OCI-LY1 (cell line): ENCODE measurements at regions not wholly inside any gene's neighbourhood (a gene's known extent, or its start where the extent isn't known, plus 50 kb on each side); places are given as distances from the start of the nearest gene placed in this dataset.

Experiments used
- H2AFZ ChIP-seq: fragments of 200-600 bp; sonication (generic), shearing (Covaris generic); 2 replicates; pipeline ENCODE4 v1.6.0; 2014; ENCODE audit warnings: antibody characterized with exemption, mild to moderate bottlenecking, low read length
- H3F3A ChIP-seq: fragments of 200-600 bp; sonication (generic), shearing (Covaris generic); 2 replicates; pipeline ENCODE4 v1.6.0; 2014; ENCODE audit warnings: mild to moderate bottlenecking, antibody characterized with exemption, low read length, moderate library complexity; ENCODE audit not compliant: insufficient read depth
- H3K27ac ChIP-seq: fragments of 200-600 bp; sonication (generic); 2 replicates; pipeline ENCODE4 v1.5.1; 2014; ENCODE audit warnings: low read length, mixed run types, mild to moderate bottlenecking, low read depth; ENCODE audit not compliant: poor library complexity, severe bottlenecking
- H3K27me3 ChIP-seq: fragments of 200-600 bp; sonication (generic); 2 replicates; pipeline ENCODE4 v1.6.0; 2014; ENCODE audit warnings: antibody characterized with exemption, mild to moderate bottlenecking, low read length, moderate library complexity; ENCODE audit not compliant: insufficient read depth
- H3K36me3 ChIP-seq: fragments of 200-600 bp; sonication (generic); 2 replicates; pipeline ENCODE4 v1.6.1; 2014; ENCODE audit warnings: mild to moderate bottlenecking, antibody characterized with exemption, low read length, moderate library complexity, mixed read lengths; ENCODE audit not compliant: insufficient read depth
- H3K4me1 ChIP-seq: fragments of 200-600 bp; sonication (generic); 2 replicates; pipeline ENCODE4 v1.5.1; 2014; ENCODE audit warnings: mild to moderate bottlenecking, low read length, moderate library complexity; ENCODE audit not compliant: insufficient read depth, severe bottlenecking
- H3K4me2 ChIP-seq: fragments of 200-600 bp; sonication (generic), shearing (Covaris generic); 2 replicates; pipeline ENCODE4 v1.6.1; 2014; ENCODE audit warnings: low read length
- H3K4me3 ChIP-seq: fragments of 200-600 bp; sonication (generic); 2 replicates; pipeline ENCODE4 v1.5.1; 2014; ENCODE audit warnings: low read length, low read depth, mild to moderate bottlenecking, mixed read lengths; ENCODE audit not compliant: poor library complexity, severe bottlenecking
- H3K79me2 ChIP-seq: fragments of 200-600 bp; shearing (Covaris generic); 2 replicates; pipeline ENCODE4 v1.6.1; 2016; ENCODE audit warnings: mixed run types, low read length, mixed read lengths; ENCODE audit not compliant: insufficient read depth
- H3K9ac ChIP-seq: fragments of 200-600 bp; sonication (generic), shearing (Covaris generic); 2 replicates; pipeline ENCODE4 v1.6.1; 2014; ENCODE audit warnings: mild to moderate bottlenecking, low read length, mixed read lengths
- H3K9me2 ChIP-seq: fragments of 200-600 bp; sonication (generic), shearing (Covaris generic); 2 replicates; pipeline ENCODE4 v1.6.1; 2014; ENCODE audit warnings: low read depth, mild to moderate bottlenecking, low read length, mixed read lengths
- H3K9me3 ChIP-seq: fragments of 200-600 bp; shearing (Covaris generic); 2 replicates; pipeline ENCODE4 v1.6.1; 2014; ENCODE audit warnings: low read length, mixed read lengths
- H4K20me1 ChIP-seq: fragments of 200-600 bp; sonication (generic), shearing (Covaris generic); 2 replicates; pipeline ENCODE4 v1.6.0; 2016; ENCODE audit warnings: mild to moderate bottlenecking, low read length; ENCODE audit not compliant: insufficient read depth
- EZH2 ChIP-seq: fragments of 200-600 bp; sonication (generic), shearing (Covaris generic); IDR thresholded peaks from 2 replicates; pipeline ENCODE4 v1.8.0; 2017; ENCODE audit warnings: borderline replicate concordance, mixed run types, mild to moderate bottlenecking, antibody characterized with exemption, low read length, moderate library complexity, mixed read lengths
- TF ChIP-seq, protein P1 (sequence below): fragments of 200-600 bp; sonication (generic), shearing (Covaris generic); IDR thresholded peaks from 2 replicates; pipeline ENCODE4 v1.5.1; 2017; ENCODE audit warnings: mild to moderate bottlenecking, antibody characterized with exemption, low read length, moderate library complexity, mixed read lengths

DNA sequence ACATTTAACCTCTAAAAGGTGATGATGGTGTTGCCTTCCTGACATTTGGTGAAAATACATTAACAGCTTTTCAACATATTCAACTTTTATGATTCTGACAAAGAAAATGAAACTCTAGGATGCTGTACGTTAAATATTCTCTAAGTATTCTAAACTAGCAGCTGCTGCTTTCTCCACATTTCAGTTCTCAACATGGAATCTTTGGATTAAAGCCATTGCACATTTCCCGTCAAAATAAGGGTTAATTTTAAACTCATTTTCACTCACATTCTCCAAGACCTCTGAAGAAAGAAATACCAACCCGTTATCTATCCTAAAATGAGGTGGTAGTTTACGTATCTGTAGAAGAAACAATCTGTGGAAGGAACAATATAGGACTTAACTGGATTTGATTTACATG is 655.7 kb upstream of the ARPP21 start:
- no peaks in the 10 kb centered on the region for H3K27me3 ChIP-seq
- no peaks in the 10 kb centered on the region for H3K79me2 ChIP-seq
- H3F3A ChIP-seq: no peaks in the 10 kb centered on the region
- no peak overlapping the region for H3K4me2 ChIP-seq
- no peak overlapping the region for H3K27ac ChIP-seq
- no peaks in the 10 kb centered on the region for H3K4me1 ChIP-seq
- no peaks in the 10 kb centered on the region for H3K36me3 ChIP-seq
- no peak overlapping the region for H3K4me3 ChIP-seq
- no peaks in the 10 kb centered on the region for H3K9me3 ChIP-seq
- TF ChIP-seq, protein P1, sequence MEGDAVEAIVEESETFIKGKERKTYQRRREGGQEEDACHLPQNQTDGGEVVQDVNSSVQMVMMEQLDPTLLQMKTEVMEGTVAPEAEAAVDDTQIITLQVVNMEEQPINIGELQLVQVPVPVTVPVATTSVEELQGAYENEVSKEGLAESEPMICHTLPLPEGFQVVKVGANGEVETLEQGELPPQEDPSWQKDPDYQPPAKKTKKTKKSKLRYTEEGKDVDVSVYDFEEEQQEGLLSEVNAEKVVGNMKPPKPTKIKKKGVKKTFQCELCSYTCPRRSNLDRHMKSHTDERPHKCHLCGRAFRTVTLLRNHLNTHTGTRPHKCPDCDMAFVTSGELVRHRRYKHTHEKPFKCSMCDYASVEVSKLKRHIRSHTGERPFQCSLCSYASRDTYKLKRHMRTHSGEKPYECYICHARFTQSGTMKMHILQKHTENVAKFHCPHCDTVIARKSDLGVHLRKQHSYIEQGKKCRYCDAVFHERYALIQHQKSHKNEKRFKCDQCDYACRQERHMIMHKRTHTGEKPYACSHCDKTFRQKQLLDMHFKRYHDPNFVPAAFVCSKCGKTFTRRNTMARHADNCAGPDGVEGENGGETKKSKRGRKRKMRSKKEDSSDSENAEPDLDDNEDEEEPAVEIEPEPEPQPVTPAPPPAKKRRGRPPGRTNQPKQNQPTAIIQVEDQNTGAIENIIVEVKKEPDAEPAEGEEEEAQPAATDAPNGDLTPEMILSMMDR: no peak
- no peak for TF ChIP-seq EZH2
- H2AFZ ChIP-seq: peak overlapping the region; percentile 96; the same call in 1 of the 2 replicates
- no peaks in the 10 kb centered on the region for H3K9me2 ChIP-seq
- no peaks in the 10 kb centered on the region for H4K20me1 ChIP-seq
- H3K9ac ChIP-seq: no peak overlapping the region

DNA sequence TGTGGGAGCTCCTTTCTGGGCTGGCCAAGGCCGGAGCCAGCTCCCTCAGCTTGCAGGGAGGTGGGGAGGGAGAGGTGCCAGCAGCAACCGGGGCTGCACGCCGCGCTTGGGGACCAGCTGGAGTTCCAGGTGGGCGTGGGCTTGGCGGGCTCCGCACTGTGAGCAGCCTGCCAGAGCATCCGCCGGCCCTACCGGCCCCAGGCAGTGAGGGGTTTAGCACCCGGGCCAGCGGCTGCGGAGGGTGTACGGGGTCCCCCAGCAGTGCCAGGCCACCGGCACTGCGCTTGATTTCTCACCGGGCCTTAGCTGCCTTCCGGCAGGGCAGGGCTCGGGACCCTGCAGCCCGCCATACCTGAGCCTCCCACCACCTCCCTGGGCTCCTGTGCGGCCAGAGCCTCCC is 651.0 kb upstream of the ARPP21 start:
- no peaks in the 10 kb centered on the region for H3K79me2 ChIP-seq

DNA sequence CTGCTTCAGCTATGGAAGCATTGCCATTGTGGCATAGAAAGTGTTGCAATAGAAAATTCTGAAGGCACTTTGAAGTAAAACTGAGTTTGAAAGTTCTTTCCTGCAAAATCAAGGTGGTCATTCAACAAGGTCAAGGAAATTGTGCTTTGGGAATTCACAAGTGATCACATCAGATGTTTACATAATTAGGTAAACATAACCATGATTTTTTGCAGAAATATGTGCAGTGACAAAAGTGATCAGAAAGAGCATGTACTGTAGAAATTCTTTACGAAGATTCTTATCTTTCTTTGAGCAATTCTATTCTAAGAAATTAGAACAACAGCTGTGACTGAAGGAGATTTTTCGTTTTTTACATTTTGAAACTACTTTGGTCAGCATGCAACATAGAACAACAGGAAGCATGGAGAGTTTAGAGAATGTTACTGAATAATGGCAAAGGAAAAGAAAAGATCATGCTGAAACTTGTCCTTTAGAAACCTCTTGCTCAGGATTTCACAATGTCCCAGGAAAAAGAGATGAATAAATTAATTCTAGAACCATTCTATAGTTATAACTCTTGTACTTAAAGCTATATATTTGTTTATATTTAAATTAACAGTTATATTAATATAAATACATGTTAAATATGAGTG is 643.4 kb upstream of the ARPP21 start:
- H3K27ac ChIP-seq: no peak overlapping the region
- H3K4me1 ChIP-seq: peaks cover 1% of the 10 kb centered on the region
- no peaks in the 10 kb centered on the region for H3K79me2 ChIP-seq
- H2AFZ ChIP-seq: 0 out of 2 replicates have a peak overlapping the region, but pooled peaks have one; percentile 71
- no peak overlapping the region for H3K4me3 ChIP-seq
- H3K9me2 ChIP-seq: no peaks in the 10 kb centered on the region
- no peaks in the 10 kb centered on the region for H3F3A ChIP-seq
- H3K9ac ChIP-seq: no peak overlapping the region
- H4K20me1 ChIP-seq: no peaks in the 10 kb centered on the region
- H3K36me3 ChIP-seq: no peaks in the 10 kb centered on the region
- no peaks in the 10 kb centered on the region for H3K27me3 ChIP-seq
- TF ChIP-seq, protein P1: no peak
- TF ChIP-seq EZH2: no peak
- H3K9me3 ChIP-seq: no peaks in the 10 kb centered on the region
- H3K4me2 ChIP-seq: no peak overlapping the region

More for the DNA sequence above, 651.0 kb upstream of the ARPP21 start:
- Histone ChIP-seq H3F3A (no peaks in the 10 kb centered on the region), H3K4me2 (no peak overlapping the region), H2AFZ (no peak overlapping the region), H3K27me3 (no peaks in the 10 kb centered on the region), H3K9me3 (no peaks in the 10 kb centered on the region), H3K9me2 (no peaks in the 10 kb centered on the region), H3K4me1 (no peaks in the 10 kb centered on the region), H3K9ac (no peak overlapping the region), H3K36me3 (no peaks in the 10 kb centered on the region), H3K4me3 (no peak overlapping the region), H4K20me1 (no peaks in the 10 kb centered on the region), H3K27ac (no peak overlapping the region)
- TF ChIP-seq EZH2: no peak
- TF ChIP-seq, protein P1: no peak
